GM19468 (cell line): ENCODE measurements at regions not wholly inside any gene's neighbourhood (a gene's known extent, or its start where the extent isn't known, plus 50 kb on each side); places are given as distances from the start of the nearest gene placed in this dataset.

Source experiments
- ATAC-seq: cut with Tn5 transposase; IDR thresholded peaks from one replicate; pipeline ENCODE4 v1.9.1; 2021; ENCODE audit warnings: mild to moderate bottlenecking, moderate library complexity, moderate number of reproducible peaks; ENCODE audit not compliant: unreplicated experiment; ENCODE audit errors: extremely low read depth

- no peak for ATAC-seq
Measured at GRCh38 chr1:184260382-184260781, 126.4 kb upstream of the C1orf21 start.

DNA sequence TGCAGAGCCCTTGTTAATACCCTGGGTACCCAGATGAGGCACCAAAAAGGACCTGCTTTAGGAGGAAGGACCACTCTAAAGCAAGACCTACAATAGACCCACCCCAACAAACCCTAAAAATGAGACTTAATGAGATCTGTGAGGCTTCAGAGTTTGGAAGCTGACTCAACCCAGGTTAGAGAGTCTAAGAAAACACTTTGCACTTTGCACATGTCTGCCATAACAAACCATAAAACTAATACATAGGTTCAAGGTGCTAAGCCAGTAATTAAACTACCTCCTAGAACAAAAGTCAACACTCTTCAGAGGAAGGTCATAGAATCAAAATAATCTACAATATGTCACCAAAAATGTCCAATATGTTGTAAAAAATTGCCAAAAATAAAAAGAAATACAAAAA is 124.7 kb upstream of the C1orf21 start:
- no peak for ATAC-seq

DNA sequence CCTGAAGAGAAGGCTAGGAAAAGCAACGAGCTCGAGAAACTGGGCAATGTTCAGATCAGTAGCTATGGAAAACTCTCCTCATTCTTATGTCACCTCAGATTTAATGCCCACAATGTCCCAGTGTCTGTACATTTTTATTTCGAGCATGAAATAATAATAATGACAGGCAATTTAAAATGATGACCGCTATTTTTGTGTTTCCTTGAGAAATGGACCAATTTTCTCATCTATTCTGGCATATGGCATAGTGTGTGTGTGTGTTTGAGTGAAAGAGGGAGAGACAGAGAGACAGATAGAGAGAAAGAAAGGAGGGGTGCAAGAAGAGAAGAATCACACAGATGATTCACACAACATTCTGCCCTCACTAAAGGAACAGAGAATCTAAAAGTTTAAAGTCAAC is 119.1 kb upstream of the C1orf21 start:
- ATAC-seq = no peak

- no peak for ATAC-seq
Measured at GRCh38 chr1:184270556-184270955, 116.3 kb upstream of the C1orf21 start.

DNA sequence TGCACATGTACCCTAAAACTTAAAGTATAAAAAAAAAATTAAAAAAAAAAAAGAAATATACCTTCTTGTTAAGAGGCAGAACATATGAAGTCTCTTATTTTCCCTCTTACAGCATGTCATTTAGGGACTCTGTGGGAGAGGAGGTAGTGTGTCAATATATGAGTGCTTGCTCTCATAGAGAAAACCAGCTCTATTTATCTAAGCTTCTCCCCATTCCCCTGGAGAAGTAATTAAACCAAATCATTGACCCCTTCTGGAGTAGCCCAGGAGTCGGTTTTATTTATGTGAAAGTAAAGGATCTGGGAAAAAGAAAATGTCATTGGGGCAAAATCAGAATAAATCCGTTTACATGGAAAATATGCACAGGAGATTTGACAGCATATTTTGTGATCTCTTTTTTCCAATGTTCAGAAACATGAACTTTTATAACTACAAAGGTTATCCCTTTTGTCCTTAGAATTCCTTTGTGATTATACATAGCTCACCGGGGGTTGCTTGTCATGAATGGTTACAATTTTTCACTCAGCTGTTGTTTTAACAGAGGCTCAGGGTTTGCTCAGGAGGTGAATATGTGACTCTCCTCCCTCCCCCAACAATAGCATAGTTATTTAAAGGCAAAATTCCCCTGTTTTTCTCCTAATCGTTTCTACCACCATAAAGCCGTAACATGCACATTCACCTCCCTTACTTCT is 114.5 kb upstream of the C1orf21 start:
- ATAC-seq = no peak

- no peak for ATAC-seq
Measured at GRCh38 chr1:184276416-184276815, 110.4 kb upstream of the C1orf21 start.

DNA sequence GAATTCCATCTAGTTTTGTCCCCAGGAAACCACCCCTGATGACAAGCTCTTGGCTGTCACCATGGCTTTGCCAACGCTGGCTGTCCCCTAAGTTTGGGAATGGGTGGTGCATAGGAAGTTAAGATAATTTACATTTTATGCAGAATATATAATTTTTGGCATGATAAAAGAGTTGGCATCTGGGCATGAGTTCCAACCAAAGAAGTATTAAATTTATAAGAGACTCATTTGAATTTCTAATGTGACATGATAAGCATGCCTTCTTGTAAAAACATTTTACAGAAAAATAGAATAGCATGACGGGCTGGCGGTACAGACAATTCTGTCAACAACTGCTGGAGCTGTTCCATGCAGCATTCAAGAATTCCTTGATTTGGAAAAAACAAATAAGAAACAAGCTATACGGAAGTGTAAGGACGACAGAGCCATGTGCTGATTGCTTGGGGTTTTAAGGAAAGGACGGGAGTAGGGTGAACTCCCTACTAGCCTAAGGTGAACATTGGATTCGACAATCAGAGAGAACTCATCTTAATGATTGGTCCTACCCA is 106.8 kb upstream of the C1orf21 start:
- no peak for ATAC-seq

DNA sequence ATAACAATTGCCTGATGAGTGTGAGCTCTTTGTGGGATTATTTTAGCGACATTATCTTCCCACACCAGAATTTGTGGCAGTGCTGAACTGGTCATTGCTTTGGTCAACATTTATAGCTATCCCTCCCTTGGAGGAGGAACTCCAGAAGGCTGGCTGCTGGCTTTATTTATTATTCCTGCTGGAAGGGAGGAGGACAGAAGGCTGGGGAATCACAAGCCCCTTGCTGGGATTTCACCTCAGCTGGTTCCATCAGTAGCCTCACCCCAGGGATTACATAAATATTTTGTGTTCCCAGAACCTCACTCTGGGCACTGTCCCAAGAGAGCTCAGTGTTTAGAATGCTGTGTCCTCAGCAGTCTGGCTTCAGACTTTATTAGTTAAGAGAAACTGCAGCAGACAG is 102.8 kb upstream of the C1orf21 start:
- no peak for ATAC-seq

DNA sequence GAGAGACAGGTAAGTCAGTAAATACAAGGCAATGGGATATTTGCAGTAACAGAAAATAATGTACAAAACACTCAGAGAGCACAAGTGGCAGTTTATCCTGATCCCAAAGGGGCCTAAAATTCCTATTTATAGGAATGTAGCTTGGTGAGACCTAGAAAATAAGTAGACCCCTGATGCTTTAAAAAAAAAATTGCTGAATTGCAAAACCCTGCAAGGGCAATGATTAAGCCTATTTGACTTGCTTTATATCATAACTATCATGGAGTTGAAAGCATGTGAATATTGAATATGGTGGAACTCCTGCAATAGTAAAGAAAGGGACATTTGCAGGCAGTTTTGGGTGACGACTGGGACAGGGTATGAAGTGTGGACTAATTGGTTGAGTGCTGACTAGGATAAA is 101.9 kb upstream of the C1orf21 start:
- ATAC-seq = no peak

DNA sequence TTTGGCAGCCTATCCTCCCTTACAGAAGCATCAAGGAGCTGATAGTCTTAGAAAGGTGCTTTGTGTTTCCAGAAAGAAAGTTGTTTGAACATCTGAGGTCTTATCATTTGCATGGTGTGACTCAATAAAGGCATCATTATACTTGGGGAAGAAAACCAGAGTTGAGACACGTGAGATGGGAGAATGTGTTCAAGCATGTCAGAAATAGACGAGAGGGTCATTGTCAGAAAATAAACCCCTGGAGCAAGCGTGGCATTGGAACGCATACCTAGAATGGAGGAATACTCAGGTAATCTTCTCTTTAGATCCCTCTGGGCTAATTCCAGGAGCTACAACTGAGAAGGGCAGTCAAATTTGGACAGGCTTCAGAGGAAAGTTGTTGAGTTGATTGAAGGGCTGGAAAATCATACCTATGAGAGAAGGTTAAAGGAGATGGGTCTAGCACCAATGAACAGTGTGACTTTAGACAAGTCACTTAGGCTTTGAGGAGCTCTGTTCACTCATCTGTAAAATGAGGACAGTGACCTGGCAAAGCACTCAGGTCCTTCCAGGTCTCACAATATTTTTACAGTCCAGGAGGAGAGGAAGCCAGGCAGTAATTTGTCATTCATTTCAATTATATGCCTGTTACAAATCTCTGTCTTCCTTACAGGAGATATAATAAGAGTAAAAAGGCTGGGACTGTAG is 101.3 kb upstream of the C1orf21 start:
- no peak for ATAC-seq

- ATAC-seq = no peak
Measured at GRCh38 chr1:184287001-184287400, 99.8 kb upstream of the C1orf21 start.

DNA sequence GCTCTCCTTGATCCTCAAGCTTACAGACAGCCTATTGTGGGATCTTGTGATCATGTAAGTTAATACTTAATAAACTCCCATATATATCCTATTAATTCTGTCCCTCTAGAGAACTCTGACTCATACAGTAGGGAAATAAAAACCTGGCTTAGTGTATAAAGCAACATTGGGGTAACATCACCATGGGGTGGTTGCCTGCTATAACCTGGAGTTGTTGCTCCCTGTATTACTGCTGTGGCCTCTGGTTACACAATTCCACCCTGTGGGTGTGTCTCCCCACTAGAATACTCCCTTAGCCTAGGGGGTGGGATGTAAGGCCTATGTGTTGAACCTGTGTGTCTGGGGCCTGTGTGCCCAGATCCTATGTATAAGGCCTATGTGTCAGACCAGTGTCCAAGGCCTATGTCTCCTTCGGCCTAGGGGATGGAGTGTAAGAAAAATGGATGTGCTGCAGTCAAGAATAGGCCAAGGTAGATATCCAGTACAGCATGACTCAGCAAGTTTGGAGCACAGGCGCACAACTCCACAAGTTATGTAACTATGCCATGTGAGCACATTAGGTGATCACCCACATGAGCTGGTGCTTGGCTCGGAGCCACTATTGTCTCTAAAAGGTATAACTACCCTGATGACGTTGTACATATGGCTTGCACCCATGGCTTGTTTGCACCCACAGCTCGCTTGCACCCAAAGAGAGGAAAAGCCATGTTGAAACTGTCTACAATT is 96.8 kb upstream of the C1orf21 start:
- ATAC-seq = no peak

DNA sequence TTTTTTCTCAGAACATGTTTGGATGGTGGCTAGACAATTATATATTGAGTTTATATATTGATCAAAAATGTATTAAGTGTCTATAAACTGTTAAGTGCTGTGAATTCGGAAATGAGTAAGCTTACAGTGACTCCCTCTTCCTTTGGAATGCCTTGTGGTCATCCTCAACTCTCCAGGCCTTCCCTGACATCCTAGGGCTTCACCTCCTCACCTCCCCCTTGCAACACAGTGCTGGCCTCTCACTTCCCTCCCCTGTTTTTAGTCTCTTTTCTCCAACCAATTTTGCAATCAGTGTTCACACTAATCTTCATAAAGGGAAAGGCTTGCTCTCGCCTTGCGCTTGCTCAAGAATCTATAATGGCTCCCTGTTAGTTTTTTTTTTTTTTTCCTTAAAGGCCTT is 95.1 kb upstream of the C1orf21 start:
- ATAC-seq = no peak

DNA sequence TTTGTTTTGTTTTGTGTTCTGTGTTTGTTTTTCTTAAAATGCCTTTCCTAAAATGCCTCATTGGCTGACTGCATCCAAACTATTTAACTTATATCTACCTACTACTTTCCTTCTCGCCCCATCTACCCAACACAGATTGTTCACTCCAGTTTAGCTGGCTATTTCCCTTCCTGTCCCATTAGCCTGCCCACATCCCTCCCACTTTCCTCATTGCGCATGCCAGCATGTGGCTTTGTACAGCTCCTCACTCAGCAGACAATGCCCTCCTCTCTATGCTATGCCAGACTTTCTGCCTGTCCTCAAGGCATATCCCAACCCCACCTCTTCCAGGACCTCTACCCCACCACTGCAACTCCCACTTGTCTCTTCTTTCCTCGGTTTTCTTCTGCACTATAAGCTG is 94.7 kb upstream of the C1orf21 start:
- no peak for ATAC-seq

DNA sequence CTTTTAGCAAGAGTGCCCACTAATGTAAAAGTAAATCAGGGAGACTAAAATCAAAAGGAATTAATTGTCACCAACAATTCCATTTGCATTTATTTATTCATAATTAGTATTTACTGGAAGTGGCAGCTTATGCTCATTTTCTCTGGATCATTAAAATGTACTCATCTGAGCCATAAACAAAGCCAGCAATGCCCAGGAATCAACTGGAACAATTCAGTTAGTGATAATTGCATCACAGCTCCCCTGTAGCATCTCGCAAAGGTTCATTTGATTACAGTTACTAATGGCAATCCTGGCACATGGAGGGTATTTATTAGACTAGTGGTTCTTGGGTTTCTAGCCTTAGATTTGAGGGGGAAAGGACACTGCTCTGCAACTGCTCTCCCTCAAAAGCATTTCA is 92.7 kb upstream of the C1orf21 start:
- ATAC-seq = no peak

DNA sequence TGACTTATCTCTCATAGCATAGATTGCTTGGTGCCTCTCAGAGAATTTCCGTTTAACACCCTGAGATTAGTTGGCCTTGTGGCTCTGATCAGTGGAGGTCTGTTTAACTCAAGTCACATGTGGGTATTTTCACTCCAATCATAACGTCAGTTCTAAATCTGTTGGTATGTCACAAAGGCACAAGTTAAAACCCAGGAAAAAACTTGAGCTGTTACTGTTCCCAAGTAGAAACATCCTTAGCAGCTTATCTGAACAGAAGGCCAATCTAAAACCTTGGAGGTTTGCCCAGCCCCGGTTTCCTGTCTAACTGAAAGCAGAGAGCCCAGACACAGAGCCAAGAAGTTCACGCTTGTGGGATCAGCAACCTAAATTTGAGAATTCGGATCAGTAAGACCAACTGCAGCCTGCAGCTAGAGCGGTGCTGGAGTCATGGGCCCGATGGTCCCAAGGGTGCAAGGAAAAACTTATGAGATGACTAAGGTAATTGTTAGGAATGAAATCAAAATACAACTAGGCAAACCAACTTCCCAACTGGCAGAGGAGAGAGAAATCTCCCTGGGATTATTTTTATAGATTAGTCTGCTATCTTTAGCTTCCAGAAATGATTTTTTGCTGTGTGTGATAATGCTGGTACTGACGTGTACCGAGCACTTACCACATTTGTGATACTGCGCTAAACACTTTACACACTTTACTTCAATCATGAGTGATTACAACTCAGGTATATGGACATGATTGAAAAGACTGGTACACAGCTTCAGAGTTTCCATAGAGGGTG is 90.2 kb upstream of the C1orf21 start:
- no peak for ATAC-seq

GRCh38 chr1:184297244-184297750 is 89.5 kb upstream of the C1orf21 start:
- ATAC-seq = no peak

DNA sequence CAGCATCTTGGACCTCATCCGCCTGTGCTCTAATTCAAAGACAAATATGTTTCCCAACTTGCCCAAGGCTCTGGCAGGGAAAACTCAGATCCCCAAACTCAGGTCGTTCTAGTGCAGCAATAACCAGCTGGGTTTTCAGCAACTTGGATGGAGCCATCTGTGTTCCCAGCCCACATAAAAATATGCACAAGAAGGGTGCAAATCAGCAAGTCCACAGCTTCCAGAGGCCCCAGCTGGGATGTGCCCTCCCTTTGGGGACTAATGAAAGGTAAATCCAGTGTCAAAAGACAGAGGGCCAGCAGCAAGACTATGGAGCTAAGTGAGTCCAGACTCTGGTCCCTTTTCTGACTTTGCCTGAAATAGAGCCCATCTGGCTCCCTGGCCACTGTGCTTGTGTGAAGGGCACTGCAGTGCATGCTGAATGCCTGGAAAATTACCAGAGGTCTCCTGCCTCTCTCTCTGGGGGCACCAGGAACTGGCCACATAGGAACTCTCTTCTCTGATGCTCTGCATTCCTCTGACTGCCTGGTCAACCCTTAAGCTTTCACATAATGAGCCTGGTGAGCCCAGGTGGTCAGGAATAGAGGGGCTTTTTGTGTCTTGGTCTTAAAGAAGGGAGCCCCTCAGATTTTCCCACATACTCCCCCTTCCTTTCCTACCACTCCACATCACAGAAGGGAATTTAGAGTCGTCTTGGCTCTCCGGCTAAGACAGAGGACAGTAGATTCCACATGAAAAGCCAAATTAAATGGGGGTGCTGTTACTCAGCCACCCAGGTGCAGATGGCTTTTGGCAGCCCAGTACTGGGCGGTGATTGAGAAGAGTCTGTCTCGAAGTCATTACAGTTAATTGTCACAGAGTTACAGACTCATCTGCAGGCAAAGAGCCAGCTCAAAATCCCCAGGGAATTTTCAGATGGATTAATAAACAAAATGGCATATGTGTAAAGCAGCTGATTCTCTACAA is 88.1 kb upstream of the C1orf21 start:
- ATAC-seq = no peak

GRCh38 chr1:184299406-184299790 is 87.4 kb upstream of the C1orf21 start:
- ATAC-seq = no peak
